Kidney (tissue), 10 donors: ENCODE measurements at regions not wholly inside any gene's neighbourhood (a gene's known extent, or its start where the extent isn't known, plus 50 kb on each side); places are given as distances from the start of the nearest gene placed in this dataset. TPM values are rescaled to one million over a fixed set of nuclear protein-coding genes. Genes with fewer than 3 reads are reported as not detected.
"Not testable (repeated sequence)": the region's sequence is repeated elsewhere in the genome, so short reads cannot be mapped to it uniquely, and the experiment has no call there.

Experiments used
- DNase-seq, 5 donors: peaks; one replicate each; pipeline ENCODE4 v3.0.0-alpha.2; 2013 to 2020
- FAIRE-seq: peaks from 2 replicates; lab custom pipeline; 2012; peaks lifted over from hg19 to GRCh38; lab: Jason Lieb, UNC
- H3K27ac ChIP-seq, 2 donors: one replicate each; pipeline ENCODE4 v1.7.0; 2013; ENCODE audit warnings: low read depth in 2 of 2, low read length in 2 of 2, inconsistent platforms in 1 of 2
- H3K27me3 ChIP-seq: one replicate; pipeline ENCODE4 v1.7.1; 2013; ENCODE audit warnings: low read length, inconsistent platforms; ENCODE audit not compliant: control insufficient read depth, insufficient read depth
- H3K36me3 ChIP-seq, 3 donors: one replicate each; pipeline versions ENCODE4 v1.7.0 to v1.7.1; 2013; ENCODE audit warnings: low read length in 3 of 3, control low read depth in 1 of 3, inconsistent platforms in 1 of 3; ENCODE audit not compliant: insufficient read depth in 3 of 3, control insufficient read depth in 2 of 3
- H3K4me1 ChIP-seq, 3 donors: one replicate each; pipeline versions ENCODE4 v1.7.0 to v1.7.1; 2013; ENCODE audit warnings: low read length in 3 of 3, inconsistent platforms in 1 of 3, low read depth in 1 of 3; ENCODE audit not compliant: control insufficient read depth in 2 of 3, insufficient read depth in 2 of 3
- H3K4me3 ChIP-seq, 3 donors: one replicate each; pipeline versions ENCODE4 v1.7.0 to v1.8.1; 2013; ENCODE audit warnings: low read length in 3 of 3, control low read depth in 1 of 3, inconsistent platforms in 1 of 3
- H3K9ac ChIP-seq, 3 donors: one replicate each; pipeline versions ENCODE4 v1.7.0 to v1.7.1; 2013; ENCODE audit warnings: low read length in 3 of 3, control low read depth in 1 of 3, inconsistent platforms in 1 of 3
- H3K9me3 ChIP-seq, 3 donors: one replicate each; pipeline versions ENCODE4 v1.7.0 to v1.7.1; 2013; ENCODE audit warnings: low read length in 3 of 3, control low read depth in 1 of 3, inconsistent platforms in 1 of 3; ENCODE audit not compliant: control insufficient read depth in 2 of 3, insufficient read depth in 1 of 3
- intact Hi-C: fragments of 100-400 bp; cut with DNase I; formaldehyde crosslinking; loops from one replicate; pipeline ENCODE4 v1.11.1; 2022
- microRNA-seq: library from miRNA; unstranded; fragments of <30 nt; microRNA quantifications from one replicate; pipeline ENCODE4 v1.2.0, GENCODE V29; 2020
- donor health status: control.
- donor health status: control.
- donor health status: DM: yes; HTN: yes; CAD: no.
- donor health status: Normal renal cell carcinoma (clear cell type).

GRCh38 chr5:1574023-1574318, 50.2 kb upstream of the LPCAT1 start:
- H3K4me3 ChIP-seq, H3K36me3 ChIP-seq, H3K27me3 ChIP-seq, H3K9me3 ChIP-seq, H3K4me1 ChIP-seq, H3K27ac ChIP-seq, FAIRE-seq, intact Hi-C loops, H3K9ac ChIP-seq, DNase-seq: not testable (repeated sequence)

GRCh38 chr5:1573217-1574022, 49.7 kb upstream of the LPCAT1 start:
- H3K36me3 ChIP-seq, H3K9me3 ChIP-seq, H3K4me3 ChIP-seq, DNase-seq, H3K27me3 ChIP-seq, intact Hi-C loops, H3K27ac ChIP-seq, H3K4me1 ChIP-seq, FAIRE-seq, H3K9ac ChIP-seq: not testable (repeated sequence)

Small RNA genes lying in the stretch of these regions (microRNA-seq; reads per million reads assigned to microRNA genes)
- gene MIR4277 = not detected
